Transverse colon (tissue), 4 donors: ENCODE measurements at regions not wholly inside any gene's neighbourhood (a gene's known extent, or its start where the extent isn't known, plus 50 kb on each side); places are given as distances from the start of the nearest gene placed in this dataset.
A peak's percentile ranks its signal among the peaks of the same experiment; 100 is the strongest.

Experiments used
- DNase-seq: peaks from one replicate; pipeline ENCODE4 v3.0.0-alpha.2; 2019
- H3K27ac ChIP-seq, 4 donors: fragments of 200-600 bp; sonication (generic); 2 replicates each; pipeline ENCODE4 v1.5.1; 2016 to 2018; ENCODE audit warnings: inconsistent platforms in 4 of 4
- H3K27me3 ChIP-seq: fragments of 200-600 bp; sonication (generic); 2 replicates; pipeline ENCODE4 v1.5.1; 2017; ENCODE audit warnings: inconsistent platforms
- H3K36me3 ChIP-seq, 4 donors: fragments of 200-600 bp; sonication (generic); 2 replicates each; pipeline ENCODE4 v1.5.1; 2017 to 2019; ENCODE audit warnings: inconsistent platforms in 4 of 4
- H3K4me1 ChIP-seq, 4 donors: fragments of 200-600 bp; sonication (generic); 2 replicates each; pipeline ENCODE4 v1.5.1; 2017 to 2020; ENCODE audit warnings: inconsistent platforms in 4 of 4
- H3K4me3 ChIP-seq, 4 donors: fragments of 200-600 bp; sonication (generic); 1 replicate in 1 of 4; 2 replicates in 3 of 4; pipeline versions ENCODE4 v1.5.1 to v1.6.1; 2017 to 2019; ENCODE audit warnings: inconsistent platforms in 4 of 4
- H3K9me3 ChIP-seq, 2 donors: fragments of 200-600 bp; sonication (generic); 2 replicates each; pipeline ENCODE4 v1.5.1; 2017 to 2019; ENCODE audit warnings: inconsistent platforms in 2 of 2
- CTCF ChIP-seq, 5 experiments: fragments of 200-600 bp in 3 of 5; fragments of 450-650 bp in 2 of 5; sonication (generic) in 3 of 5; IDR thresholded peaks; 1 replicate in 2 of 5; 2 replicates in 3 of 5; pipeline ENCODE4 v1.5.1; 2016 to 2017; ENCODE audit warnings: antibody characterized with exemption in 5 of 5, inconsistent platforms in 3 of 5, mild to moderate bottlenecking in 2 of 5, moderate library complexity in 1 of 5
- EP300 ChIP-seq: sonication (generic); formaldehyde crosslinking; IDR thresholded peaks from one replicate; pipeline ENCODE4 v1.6.1; 2017; ENCODE audit warnings: antibody characterized with exemption, low read depth
- POLR2A ChIP-seq: fragments of 450-650 bp; IDR thresholded peaks from one replicate; pipeline ENCODE4 v1.6.1; 2016; ENCODE audit warnings: antibody characterized with exemption, mild to moderate bottlenecking, moderate library complexity
- POLR2AphosphoS5 ChIP-seq, 3 donors: sonication (generic); formaldehyde crosslinking; IDR thresholded peaks; one replicate each; pipeline ENCODE4 v1.6.1; 2016; ENCODE audit warnings: antibody characterized with exemption in 3 of 3
- WGBS, 2 donors: methylation state at CpG; one replicate each; pipeline ENCODE4 v1.1.5; 2018; ENCODE audit warnings: low coverage in 1 of 2; 5-methylcytosine and 5-hydroxymethylcytosine counted together
- in situ Hi-C, 4 donors: fragments of 200-750 bp; cut with MboI; loops; one replicate each; pipeline versions ENCODE4 v1.15.0 to v1.15.1; 2017; ENCODE audit warnings: low sequenced_read_pairs in 3 of 4, low pct_ligation_motif_present in 1 of 4, low pct_unique_long_range_greater_than_20kb in 1 of 4
- intact Hi-C: fragments of 100-400 bp; cut with DNase I; formaldehyde crosslinking; loops from one replicate; pipeline ENCODE4 v1.15.1; 2023; ENCODE audit warnings: low total_unique reads

GRCh38 chr7:12870219-12870618 is 182.8 kb downstream of the ARL4A start:
- 94 to 100% methylated on average over 1 of the region's 1 CpG for WGBS, 2 donors
- H3K27ac ChIP-seq: no peak overlapping the region
- no peak overlapping the region for H3K4me3 ChIP-seq
- peaks cover 0 to 9% (median 0%) of the 10 kb centered on the region in 4 donors for H3K4me1 ChIP-seq
- in situ Hi-C loops (no loop called here), intact Hi-C loops (no loop called here)
- H3K27me3 ChIP-seq: no peaks in the 10 kb centered on the region
- H3K9me3 ChIP-seq: no peaks in the 10 kb centered on the region
- DNase-seq: no peak
- TF ChIP-seq EP300 (no peak), POLR2A (no peak), POLR2AphosphoS5 (IDR thresholded peaks at IDR 0.05) (no peak), CTCF (IDR thresholded peaks at IDR 0.05) (no peak)
- H3K36me3 ChIP-seq: no peaks in the 10 kb centered on the region

- TF ChIP-seq CTCF (IDR thresholded peaks at IDR 0.05): no peak
- TF ChIP-seq POLR2A: no peak
- no peak for TF ChIP-seq EP300
- peak in 1 of 3 donors; percentile 14 for TF ChIP-seq POLR2AphosphoS5 (IDR thresholded peaks at IDR 0.05)
- Histone ChIP-seq H3K4me3 (no peak overlapping the region), H3K9me3 (no peaks in the 10 kb centered on the region), H3K27ac (no peak overlapping the region), H3K36me3 (no peaks in the 10 kb centered on the region), H3K4me1 (peaks cover 0 to 9% (median 0%) of the 10 kb centered on the region in 4 donors), H3K27me3 (no peaks in the 10 kb centered on the region)
- DNase-seq: peak; percentile 16
- WGBS, 2 donors: 46 to 49% methylated on average over 6 of the region's 6 CpGs
- intact Hi-C loops (no loop called here), in situ Hi-C loops (no loop called here)
These were observed 185.1 kb downstream of the ARL4A start for GRCh38 chr7:12872487-12872886.

- 39 to 46% methylated on average over 3 of the region's 3 CpGs for WGBS, 2 donors
These were observed 186.1 kb downstream of the ARL4A start for GRCh38 chr7:12873571-12873970.

GRCh38 chr7:12879139-12879538 is 191.7 kb downstream of the ARL4A start:
- Histone ChIP-seq H3K9me3 (no peaks in the 10 kb centered on the region), H3K36me3 (no peaks in the 10 kb centered on the region), H3K27me3 (no peaks in the 10 kb centered on the region), H3K4me1 (no peaks in the 10 kb centered on the region), H3K27ac (no peak overlapping the region), H3K4me3 (no peak overlapping the region)
- intact Hi-C loops (no loop called here), in situ Hi-C loops (no loop called here)
- TF ChIP-seq EP300 (no peak), POLR2A (no peak), POLR2AphosphoS5 (IDR thresholded peaks at IDR 0.05) (no peak), CTCF (IDR thresholded peaks at IDR 0.05) (no peak)
- no peak for DNase-seq

More at GRCh38 chr7:12873571-12873970, 186.1 kb downstream of the ARL4A start:
- no peak for DNase-seq
- intact Hi-C loops (no loop called here), in situ Hi-C loops (no loop called here)
- H3K27ac ChIP-seq: peak overlapping the region in 3 of 4 donors; percentile 2 to 26 (median 18)
- no peaks in the 10 kb centered on the region for H3K9me3 ChIP-seq
- H3K36me3 ChIP-seq: no peaks in the 10 kb centered on the region
- peaks cover 0 to 9% (median 0%) of the 10 kb centered on the region in 4 donors for H3K4me1 ChIP-seq
- H3K4me3 ChIP-seq: no peak overlapping the region
- TF ChIP-seq POLR2A (no peak), POLR2AphosphoS5 (IDR thresholded peaks at IDR 0.05) (no peak), CTCF (IDR thresholded peaks at IDR 0.05) (no peak), EP300 (no peak)
- no peaks in the 10 kb centered on the region for H3K27me3 ChIP-seq
